Smooth muscle cell (in vitro differentiated cells): ENCODE measurements at regions not wholly inside any gene's neighbourhood (a gene's known extent, or its start where the extent isn't known, plus 50 kb on each side); places are given as distances from the start of the nearest gene placed in this dataset.

Experiments used
- DNase-seq: peaks from one replicate; lab custom pipeline; 2025; ENCODE audit not compliant: unreplicated experiment; lab: John Stamatoyannopoulos, UW
- H2AFZ ChIP-seq: fragments of 200-600 bp; sonication (generic); 2 replicates; pipeline ENCODE4 v1.6.0; 2016; ENCODE audit warnings: antibody characterized with exemption, low read depth, mild to moderate bottlenecking
- H3F3A ChIP-seq: fragments of 200-600 bp; sonication (generic); 2 replicates; pipeline ENCODE4 v1.6.0; 2017; ENCODE audit warnings: antibody characterized with exemption, low read depth
- H3K27ac ChIP-seq: fragments of 200-600 bp; sonication (generic); 2 replicates; pipeline ENCODE4 v1.5.1; 2016; ENCODE audit warnings: low read depth, mild to moderate bottlenecking
- H3K27me3 ChIP-seq: fragments of 200-600 bp; sonication (generic); 2 replicates; pipeline ENCODE4 v1.6.1; 2016; ENCODE audit warnings: low read depth, mild to moderate bottlenecking
- H3K36me3 ChIP-seq: fragments of 200-600 bp; sonication (generic); 2 replicates; pipeline ENCODE4 v1.5.1; 2016; ENCODE audit warnings: low read depth
- H3K4me1 ChIP-seq: fragments of 200-600 bp; sonication (generic); 2 replicates; pipeline ENCODE4 v1.5.1; 2016; ENCODE audit warnings: low read depth
- H3K4me2 ChIP-seq: fragments of 200-600 bp; sonication (generic); 2 replicates; pipeline ENCODE4 v1.6.0; 2016; ENCODE audit warnings: mild to moderate bottlenecking
- H3K4me3 ChIP-seq: fragments of 200-600 bp; sonication (generic); 2 replicates; pipeline ENCODE4 v1.5.1; 2016; ENCODE audit warnings: mild to moderate bottlenecking
- H3K79me2 ChIP-seq: fragments of 200-600 bp; sonication (generic); 2 replicates; pipeline ENCODE4 v1.6.0; 2016; ENCODE audit warnings: low read depth, mild to moderate bottlenecking
- H3K9ac ChIP-seq: fragments of 200-600 bp; sonication (generic); 2 replicates; pipeline ENCODE4 v1.6.0; 2016; ENCODE audit warnings: low read depth
- H3K9me3 ChIP-seq: fragments of 200-600 bp; sonication (generic); replicated peaks from 2 replicates; pipeline ENCODE4 v1.5.1; 2016; ENCODE audit warnings: low read depth
- H4K20me1 ChIP-seq: fragments of 200-600 bp; sonication (generic); 2 replicates; pipeline ENCODE4 v1.6.0; 2016; ENCODE audit warnings: low read depth
- WGBS: methylation state at CpG from one replicate; pipeline ENCODE4 v1.1.7; 2016; ENCODE audit warnings: low lambda C conversion rate; 5-methylcytosine and 5-hydroxymethylcytosine counted together
- TF ChIP-seq, protein P1 (sequence below): fragments of 200-600 bp; sonication (generic); IDR thresholded peaks from 2 replicates; pipeline ENCODE4 v1.5.1; 2017; ENCODE audit warnings: borderline replicate concordance, mild to moderate bottlenecking, antibody characterized with exemption; ENCODE audit not compliant: insufficient read depth, poor library complexity, severe bottlenecking

DNA sequence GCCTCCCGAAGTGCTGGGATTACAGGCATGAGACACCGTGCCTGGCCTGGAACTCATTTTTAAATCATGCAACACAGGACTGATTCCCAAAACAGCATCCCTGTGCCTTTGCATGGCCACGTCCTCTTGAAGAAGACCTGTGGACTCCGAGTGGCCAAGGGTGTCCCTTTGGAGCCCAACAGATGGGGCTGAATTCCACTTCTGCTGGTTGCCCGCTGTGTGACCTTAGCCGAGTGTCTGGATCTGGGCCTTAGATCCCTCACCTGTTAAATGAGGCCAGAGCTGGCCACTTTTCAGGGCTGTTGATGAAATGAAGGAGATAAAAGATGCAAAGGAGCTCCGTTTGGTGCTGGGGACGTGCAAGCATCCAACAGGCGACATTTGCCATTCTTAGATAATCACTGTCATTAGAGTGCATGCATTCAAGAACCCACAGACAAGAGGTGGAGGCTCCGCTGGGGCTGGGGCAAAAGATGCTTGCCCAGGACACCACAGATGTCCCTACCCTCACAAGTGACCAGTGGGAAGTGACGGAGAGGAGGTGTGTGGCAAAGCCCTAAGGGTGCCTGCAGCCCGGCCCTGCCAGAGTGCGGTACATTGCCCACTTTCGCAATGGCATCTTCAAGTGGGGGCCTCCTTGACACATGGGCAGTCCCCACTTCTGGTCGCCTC, 354.1 kb upstream of the TNRC6C start:
- H3K4me1 ChIP-seq, result peaks cover 11% of the 10 kb centered on the region
- DNase-seq, result no peak
- no peak overlapping the region for H3K27ac ChIP-seq
- H2AFZ ChIP-seq, result no peak overlapping the region
- H4K20me1 ChIP-seq, result no peaks in the 10 kb centered on the region
- H3F3A ChIP-seq, result peaks cover 4% of the 10 kb centered on the region
- no peaks in the 10 kb centered on the region for H3K36me3 ChIP-seq
- no peak overlapping the region for H3K4me3 ChIP-seq
- H3K27me3 ChIP-seq, result no peaks in the 10 kb centered on the region
- TF ChIP-seq, protein P1, sequence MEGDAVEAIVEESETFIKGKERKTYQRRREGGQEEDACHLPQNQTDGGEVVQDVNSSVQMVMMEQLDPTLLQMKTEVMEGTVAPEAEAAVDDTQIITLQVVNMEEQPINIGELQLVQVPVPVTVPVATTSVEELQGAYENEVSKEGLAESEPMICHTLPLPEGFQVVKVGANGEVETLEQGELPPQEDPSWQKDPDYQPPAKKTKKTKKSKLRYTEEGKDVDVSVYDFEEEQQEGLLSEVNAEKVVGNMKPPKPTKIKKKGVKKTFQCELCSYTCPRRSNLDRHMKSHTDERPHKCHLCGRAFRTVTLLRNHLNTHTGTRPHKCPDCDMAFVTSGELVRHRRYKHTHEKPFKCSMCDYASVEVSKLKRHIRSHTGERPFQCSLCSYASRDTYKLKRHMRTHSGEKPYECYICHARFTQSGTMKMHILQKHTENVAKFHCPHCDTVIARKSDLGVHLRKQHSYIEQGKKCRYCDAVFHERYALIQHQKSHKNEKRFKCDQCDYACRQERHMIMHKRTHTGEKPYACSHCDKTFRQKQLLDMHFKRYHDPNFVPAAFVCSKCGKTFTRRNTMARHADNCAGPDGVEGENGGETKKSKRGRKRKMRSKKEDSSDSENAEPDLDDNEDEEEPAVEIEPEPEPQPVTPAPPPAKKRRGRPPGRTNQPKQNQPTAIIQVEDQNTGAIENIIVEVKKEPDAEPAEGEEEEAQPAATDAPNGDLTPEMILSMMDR, result no peak
- no peaks in the 10 kb centered on the region for H3K9me3 ChIP-seq
- H3K4me2 ChIP-seq, result no peak overlapping the region
- WGBS, result 91% methylated on average over 15 of the region's 15 CpGs
- no peaks in the 10 kb centered on the region for H3K79me2 ChIP-seq
- H3K9ac ChIP-seq, result no peak overlapping the region

DNA sequence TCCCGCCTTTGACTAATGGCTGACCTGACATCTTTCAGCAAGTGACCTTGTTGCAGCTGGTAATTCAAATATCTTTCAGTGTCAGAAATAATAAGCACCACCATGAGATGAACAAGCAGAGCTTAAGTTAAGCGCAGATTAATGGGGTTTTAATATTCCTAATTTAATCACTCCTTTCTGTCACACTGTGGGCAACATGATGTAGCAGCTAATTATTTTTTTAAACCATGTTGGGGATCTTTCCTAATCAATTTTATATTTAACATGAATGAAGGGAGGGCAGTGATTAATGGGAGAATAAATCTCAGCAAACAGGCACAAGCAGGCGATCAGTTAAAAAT, 353.6 kb upstream of the TNRC6C start:
- Histone ChIP-seq H3K4me2 (no peak overlapping the region), H3K9me3 (no peaks in the 10 kb centered on the region), H2AFZ (no peak overlapping the region), H3K79me2 (no peaks in the 10 kb centered on the region), H3K27ac (no peak overlapping the region), H3K4me3 (no peak overlapping the region), H3K4me1 (peaks cover 11% of the 10 kb centered on the region), H3K27me3 (no peaks in the 10 kb centered on the region), H3K9ac (no peak overlapping the region), H3F3A (peaks cover 4% of the 10 kb centered on the region), H4K20me1 (no peaks in the 10 kb centered on the region), H3K36me3 (no peaks in the 10 kb centered on the region)
- TF ChIP-seq, protein P1, result no peak
- WGBS, result 100% methylated on average over 3 of the region's 3 CpGs
- DNase-seq, result no peak

DNA sequence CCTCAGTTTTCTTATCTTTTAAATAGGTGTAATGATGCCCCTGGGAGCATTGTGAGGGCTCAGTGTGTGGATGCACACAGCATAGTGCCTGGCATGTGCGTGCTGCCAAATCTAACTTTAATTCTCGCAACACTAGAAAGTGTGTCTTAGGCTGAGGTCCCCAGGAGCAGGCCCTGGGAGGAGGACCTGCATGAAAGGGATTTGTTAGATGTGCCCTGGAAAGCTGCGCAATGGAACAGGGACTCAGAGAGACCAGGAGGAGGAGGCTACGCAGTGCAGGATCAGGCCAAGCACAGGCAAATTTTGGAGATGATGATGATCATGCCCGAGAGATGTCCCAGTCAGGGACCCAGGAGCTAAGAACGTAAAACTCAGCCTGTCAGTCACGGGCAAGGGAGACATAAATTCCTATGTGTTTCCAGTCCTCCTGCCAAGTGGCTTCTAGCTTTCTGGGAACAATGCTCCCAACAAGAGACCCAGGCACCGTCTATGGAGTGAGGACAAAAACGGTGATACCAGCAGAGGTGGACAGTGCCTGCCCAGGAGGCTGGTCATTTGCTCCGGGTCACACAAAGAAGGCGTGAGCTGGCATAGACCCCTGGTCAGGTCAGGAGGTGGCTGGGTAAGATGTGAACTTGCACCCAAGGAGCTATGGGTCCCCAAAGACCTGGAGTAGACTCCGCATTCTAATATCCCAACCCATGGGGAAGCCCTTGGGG, 352.2 kb upstream of the TNRC6C start:
- H2AFZ ChIP-seq, result no peak overlapping the region
- peaks cover 13% of the 10 kb centered on the region for H3K4me1 ChIP-seq
- 93% methylated on average over 12 of the region's 12 CpGs for WGBS
- no peaks in the 10 kb centered on the region for H3K9me3 ChIP-seq
- H3K27ac ChIP-seq, result no peak overlapping the region
- H3K4me2 ChIP-seq, result no peak overlapping the region
- no peaks in the 10 kb centered on the region for H4K20me1 ChIP-seq
- no peaks in the 10 kb centered on the region for H3K79me2 ChIP-seq
- TF ChIP-seq, protein P1, result no peak
- no peaks in the 10 kb centered on the region for H3K27me3 ChIP-seq
- H3K9ac ChIP-seq, result no peak overlapping the region
- no peak overlapping the region for H3K4me3 ChIP-seq
- peaks cover 4% of the 10 kb centered on the region for H3F3A ChIP-seq
- no peaks in the 10 kb centered on the region for H3K36me3 ChIP-seq
- DNase-seq, result no peak

DNA sequence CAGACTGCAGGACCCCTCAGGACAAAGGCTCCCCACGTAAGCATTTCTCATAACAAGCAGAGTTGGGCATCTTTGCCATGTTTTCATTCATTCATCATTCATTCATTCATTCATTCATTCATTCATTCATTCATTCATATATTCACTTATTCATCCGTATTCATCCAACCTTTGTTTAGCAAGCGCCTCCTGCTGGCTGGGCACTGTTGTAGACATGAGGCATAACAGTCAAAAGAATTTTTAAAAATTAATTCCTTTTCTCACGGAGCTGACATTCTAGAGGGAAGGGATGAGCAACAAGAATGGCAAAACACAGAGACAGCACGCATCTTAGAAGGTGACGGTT, 351.7 kb upstream of the TNRC6C start:
- Histone ChIP-seq H3K4me3 (no peak overlapping the region), H3K27me3 (no peaks in the 10 kb centered on the region), H3K9me3 (no peaks in the 10 kb centered on the region), H3K36me3 (no peaks in the 10 kb centered on the region), H3F3A (peaks cover under 1% of the 10 kb centered on the region), H3K79me2 (no peaks in the 10 kb centered on the region), H3K4me1 (peaks cover 11% of the 10 kb centered on the region), H3K9ac (no peak overlapping the region), H3K27ac (no peak overlapping the region), H2AFZ (no peak overlapping the region), H4K20me1 (no peaks in the 10 kb centered on the region), H3K4me2 (no peak overlapping the region)
- DNase-seq, result no peak
- TF ChIP-seq, protein P1, result peak; percentile 14
- WGBS, result 90% methylated on average over 6 of the region's 6 CpGs
